Thoracic aorta (tissue), 2 donors: ENCODE measurements at regions not wholly inside any gene's neighbourhood (a gene's known extent, or its start where the extent isn't known, plus 50 kb on each side); places are given as distances from the start of the nearest gene placed in this dataset.

ENCODE experiments used
- ATAC-seq: fragments of 150-250 bp; one replicate; pipeline ENCODE4 v1.8.0; 2017; ENCODE audit warnings: low read depth; ENCODE audit not compliant: insufficient number of reproducible peaks, low FRiP score
- DNase-seq: peaks from one replicate; pipeline ENCODE4 v3.0.0-alpha.2; 2020; ENCODE audit warnings: low spot score
- H3K27ac ChIP-seq, 2 donors: fragments of 200-600 bp; sonication (generic); 1 replicate in 1 of 2; 2 replicates in 1 of 2; pipeline ENCODE4 v1.5.1; 2016; ENCODE audit warnings: mild to moderate bottlenecking in 2 of 2, moderate library complexity in 2 of 2
- H3K27me3 ChIP-seq: fragments of 200-600 bp; sonication (generic); replicated peaks from 2 replicates; pipeline ENCODE4 v1.6.0; 2016; ENCODE audit warnings: mild to moderate bottlenecking; ENCODE audit not compliant: insufficient read depth
- H3K36me3 ChIP-seq: fragments of 200-600 bp; sonication (generic); one replicate; pipeline ENCODE4 v1.5.1; 2016
- H3K4me1 ChIP-seq, 2 donors: fragments of 200-600 bp; sonication (generic); 1 replicate in 1 of 2; 2 replicates in 1 of 2; pipeline versions ENCODE4 v1.5.1 to v1.6.0; 2016; ENCODE audit warnings: low read depth in 2 of 2, mild to moderate bottlenecking in 1 of 2; ENCODE audit not compliant: control insufficient read depth in 1 of 2
- H3K4me3 ChIP-seq: fragments of 200-600 bp; sonication (generic); 2 replicates; pipeline ENCODE4 v1.5.1; 2016; ENCODE audit warnings: mild to moderate bottlenecking
- H3K9me3 ChIP-seq: fragments of 200-600 bp; sonication (generic); 2 replicates; pipeline ENCODE4 v1.5.1; 2016
- CTCF ChIP-seq: fragments of 200-600 bp; sonication (generic); IDR thresholded peaks from one replicate; pipeline ENCODE4 v1.5.1; 2019; ENCODE audit warnings: antibody characterized with exemption

DNA sequence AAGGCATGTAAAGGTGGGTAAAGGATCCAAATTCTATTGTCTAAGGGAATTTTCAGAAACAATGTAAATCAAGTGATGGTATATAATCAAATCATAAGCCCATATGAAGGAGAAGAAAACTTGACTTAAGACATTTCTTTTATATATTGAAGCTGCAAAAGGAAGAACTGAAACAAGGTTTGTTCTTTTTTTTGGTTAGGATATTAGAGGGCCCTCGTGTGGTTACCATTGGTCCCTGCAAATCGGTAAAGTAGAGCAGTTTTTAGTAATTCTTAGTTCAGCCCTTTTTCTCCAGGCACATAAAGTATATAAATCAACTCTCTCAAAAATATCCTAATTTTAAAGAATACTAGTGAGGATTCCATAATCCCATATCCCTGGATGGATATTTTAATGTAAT is 105.6 kb upstream of the STK17B start:
- Histone ChIP-seq H3K27ac (no peak overlapping the region), H3K4me1 (peaks cover 28 to 29% of the 10 kb centered on the region in 2 donors), H3K36me3 (no peaks in the 10 kb centered on the region), H3K9me3 (no peaks in the 10 kb centered on the region), H3K27me3 (no peaks in the 10 kb centered on the region), H3K4me3 (no peak overlapping the region)
- peak; percentile 42 for TF ChIP-seq CTCF
- DNase-seq (no peak), ATAC-seq (no peak)

DNA sequence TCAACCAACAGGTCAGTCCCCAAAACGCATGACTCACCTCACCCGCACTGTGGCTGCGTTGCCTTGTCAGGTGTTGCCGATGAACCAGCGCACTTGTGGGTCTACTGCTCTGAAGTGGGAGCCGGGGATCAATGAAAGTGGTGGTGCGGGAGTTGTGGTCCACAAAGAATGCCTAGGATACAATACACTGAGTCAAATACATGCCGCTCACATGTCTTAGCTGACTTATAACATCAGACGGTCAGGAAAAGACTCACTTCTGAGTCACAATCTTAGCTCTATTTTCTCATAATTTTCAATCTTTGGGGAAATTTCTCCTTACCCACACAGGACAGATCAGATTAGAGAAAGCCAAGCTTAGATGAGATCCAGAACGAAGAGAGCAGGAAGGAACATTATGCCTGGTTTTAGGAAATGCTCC is 107.1 kb upstream of the STK17B start:
- no peak for DNase-seq
- no peaks in the 10 kb centered on the region for H3K36me3 ChIP-seq
- peak; percentile 21 for ATAC-seq
- H3K9me3 ChIP-seq, result no peaks in the 10 kb centered on the region
- H3K27me3 ChIP-seq, result no peaks in the 10 kb centered on the region
- H3K4me1 ChIP-seq, result peaks cover 22 to 25% of the 10 kb centered on the region in 2 donors
- H3K27ac ChIP-seq, result peak overlapping the region in 1 of 2 donors; percentile 11
- no peak for TF ChIP-seq CTCF
- no peak overlapping the region for H3K4me3 ChIP-seq

DNA sequence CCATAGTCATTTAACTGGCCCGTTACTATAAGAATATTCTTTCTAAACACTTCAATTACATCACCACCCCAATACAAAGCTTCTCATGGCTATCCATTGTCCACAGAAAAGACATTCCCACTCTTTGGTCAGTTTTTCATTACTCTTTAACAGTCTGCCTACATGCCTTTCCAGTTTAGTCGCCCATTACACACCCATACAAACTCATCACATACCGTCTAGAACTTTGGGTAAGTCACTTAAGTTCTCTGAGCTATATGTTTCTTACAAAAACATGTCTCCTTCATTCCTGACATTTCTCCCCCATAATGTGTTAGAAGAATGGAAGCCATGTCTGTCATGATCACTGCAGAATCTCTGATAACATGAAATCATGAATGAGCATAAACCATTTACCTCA is 108.2 kb upstream of the STK17B start:
- Histone ChIP-seq H3K27me3 (no peaks in the 10 kb centered on the region), H3K36me3 (no peaks in the 10 kb centered on the region), H3K4me1 (peaks cover 19 to 22% of the 10 kb centered on the region in 2 donors), H3K9me3 (no peaks in the 10 kb centered on the region), H3K4me3 (no peak overlapping the region), H3K27ac (no peak overlapping the region)
- DNase-seq (no peak), ATAC-seq (no peak)
- TF ChIP-seq CTCF, result no peak

- Histone ChIP-seq H3K9me3 (no peaks in the 10 kb centered on the region), H3K36me3 (no peaks in the 10 kb centered on the region), H3K27ac (peak overlapping the region; percentile 26 to 51), H3K27me3 (no peaks in the 10 kb centered on the region), H3K4me1 (peaks cover 9 to 24% of the 10 kb centered on the region in 2 donors), H3K4me3 (peak overlapping the region; percentile 54)
- DNase-seq (no peak), ATAC-seq (no peak)
- no peak for TF ChIP-seq CTCF
Measured at GRCh38 chr2:196284144-196284844, 112.9 kb upstream of the STK17B start.

- ATAC-seq, result no peak
- TF ChIP-seq CTCF, result no peak
- DNase-seq, result no peak
- Histone ChIP-seq H3K9me3 (no peaks in the 10 kb centered on the region), H3K27me3 (no peaks in the 10 kb centered on the region), H3K4me1 (peaks cover 9 to 24% of the 10 kb centered on the region in 2 donors), H3K27ac (peak overlapping the region; percentile 26 to 51), H3K4me3 (peak overlapping the region; percentile 54), H3K36me3 (no peaks in the 10 kb centered on the region)
Measured at GRCh38 chr2:196284866-196285557, 113.6 kb upstream of the STK17B start.
